ENCODE measurements at regions not wholly inside any gene's neighbourhood (a gene's known extent, or its start where the extent isn't known, plus 50 kb on each side); places are given as distances from the start of the nearest gene placed in this dataset.

DNA sequence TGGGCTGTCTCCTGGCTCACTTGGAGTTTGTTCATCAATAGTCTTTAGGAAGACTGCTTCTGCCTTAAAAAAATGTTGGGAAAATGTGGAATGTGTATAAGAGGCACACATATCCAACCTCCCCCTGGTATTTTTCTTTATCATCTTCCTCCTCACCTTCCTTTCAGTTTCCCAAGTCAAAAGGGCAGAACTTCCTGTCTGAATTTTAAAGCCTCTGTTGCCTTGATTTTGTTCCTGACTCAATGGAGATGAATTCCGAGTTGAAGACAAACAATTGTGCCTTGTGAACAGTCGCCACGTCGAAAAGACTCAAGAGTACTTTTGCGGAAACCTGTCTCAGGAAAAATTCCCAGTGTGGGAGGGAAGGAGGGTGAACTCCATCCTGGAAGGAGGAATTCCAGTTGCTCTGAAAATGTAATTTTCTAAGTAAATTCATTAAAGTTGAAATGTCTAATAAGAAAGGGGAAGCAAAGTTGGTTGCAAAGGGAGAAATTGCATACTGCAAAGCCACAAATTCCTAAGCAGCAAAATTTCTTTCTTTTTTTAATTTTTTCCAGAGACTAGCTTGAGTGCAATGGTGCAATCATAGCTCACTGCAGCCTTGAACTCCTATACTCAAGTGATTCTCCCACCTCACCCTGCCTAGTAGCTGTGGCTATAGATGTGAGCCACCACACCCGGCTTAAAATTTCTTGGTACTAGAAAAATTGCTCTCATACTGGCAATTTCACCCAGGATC, 50.2 kb upstream of the ELK3 start:
- ChIA-PET CTCF (no interaction called here), POLR2A (no interaction called here)
- H3K9me3 ChIP-seq (ENCODE audit: control insufficient read depth, insufficient read depth, low read depth, low read length): no peaks in the 10 kb centered on the region
- no peaks in the 10 kb centered on the region for H3K36me3 ChIP-seq (ENCODE audit: control insufficient read depth in 2 of 2, insufficient read depth in 1 of 2, low read length in 2 of 2)
- no peaks in the 10 kb centered on the region for H3K4me1 ChIP-seq (ENCODE audit: control insufficient read depth, insufficient read depth, low read length)
- H3K27ac ChIP-seq (ENCODE audit: extremely low read depth, low read depth, low read length): no peak overlapping the region
- no peak overlapping the region for H3K4me3 ChIP-seq (ENCODE audit: low read depth, low read length)
- TF ChIP-seq ZNF677 (tag by site-specific recombination; IDR thresholded peaks at IDR 0.05): no peak
- no peak for TF ChIP-seq ZNF670 (tag by site-specific recombination; IDR thresholded peaks at IDR 0.05; ENCODE audit: low read depth)
- no peak for TF ChIP-seq ZBTB44 (tag by site-specific recombination; IDR thresholded peaks at IDR 0.05)
- TF ChIP-seq ZNF16 (tag by site-specific recombination; IDR thresholded peaks at IDR 0.05; ENCODE audit: low read depth): no peak
- TF ChIP-seq ZNF404 (tag by site-specific recombination; IDR thresholded peaks at IDR 0.05): no peak
- TF ChIP-seq ZNF530 (tag by site-specific recombination; IDR thresholded peaks at IDR 0.05; ENCODE audit: low read depth): no peak
- TF ChIP-seq ZNF121 (tag by site-specific recombination; IDR thresholded peaks at IDR 0.05): no peak
- no peak for TF ChIP-seq ZBTB21 (tag by site-specific recombination; IDR thresholded peaks at IDR 0.05)
- TF ChIP-seq ZNF658 (tag by site-specific recombination; IDR thresholded peaks at IDR 0.05): no peak
- TF ChIP-seq ZNF155 (tag by site-specific recombination; IDR thresholded peaks at IDR 0.05): no peak
- no peak for TF ChIP-seq ZNF132 (tag by site-specific recombination; IDR thresholded peaks at IDR 0.05; ENCODE audit: borderline replicate concordance)
- no peak for TF ChIP-seq PATZ1 (tag by site-specific recombination; IDR thresholded peaks at IDR 0.05)
- TF ChIP-seq ZNF266 (tag by site-specific recombination; IDR thresholded peaks at IDR 0.05; ENCODE audit: low read depth): no peak
- TF ChIP-seq ZNF624 (tag by site-specific recombination; IDR thresholded peaks at IDR 0.05): no peak
